B cell (primary cell): ENCODE measurements at regions not wholly inside any gene's neighbourhood (a gene's known extent, or its start where the extent isn't known, plus 50 kb on each side); places are given as distances from the start of the nearest gene placed in this dataset.

ENCODE experiments used
- ATAC-seq: fragments of 200-7000 bp; cut with Tn5 transposase; one replicate; pipeline ENCODE4 v1.10.0; 2021; ENCODE audit warnings: low read depth, mild to moderate bottlenecking, moderate number of reproducible peaks, moderate library complexity
- CTCF ChIA-PET: fragments of 350-600 bp; sonication (Branson Sonifier 250); formaldehyde crosslinking; loops from one replicate; lab custom pipeline; 2021; ENCODE audit warnings: antibody characterized with exemption, inconsistent platforms; lab: Charles Lee
- POLR2A ChIA-PET: fragments of 350-600 bp; sonication (Branson Sonifier 250); formaldehyde crosslinking; loops from one replicate; lab custom pipeline; 2021; ENCODE audit warnings: antibody characterized with exemption; lab: Charles Lee
- DNase-seq: peaks from one replicate; pipeline ENCODE4 v3.0.0; 2013
- H2AFZ ChIP-seq: 2 replicates; pipeline ENCODE4 v1.6.1; 2012; ENCODE audit warnings: mild to moderate bottlenecking, low read depth, low read length; ENCODE audit not compliant: insufficient read depth, poor library complexity, severe bottlenecking
- H3K27ac ChIP-seq, 2 donors: 1 replicate in 1 of 2; 2 replicates in 1 of 2; pipeline ENCODE4 v1.5.1; 2012 to 2013; ENCODE audit warnings: low read length in 2 of 2, mild to moderate bottlenecking in 2 of 2, moderate library complexity in 1 of 2
- H3K27me3 ChIP-seq, 4 experiments: fragments of 200-600 bp in 1 of 4; sonication (generic) in 1 of 4; replicated peaks in 1 of 4; 1 replicate in 2 of 4; 2 replicates in 2 of 4; pipeline versions ENCODE4 v1.6.1 to v1.7.0; 2013 to 2016; ENCODE audit warnings: low read length in 3 of 4, mild to moderate bottlenecking in 2 of 4, mixed read lengths in 1 of 4, moderate library complexity in 1 of 4; ENCODE audit not compliant: insufficient read depth in 4 of 4, control insufficient read depth in 3 of 4; ENCODE audit errors: control extremely low read depth in 1 of 4
- H3K36me3 ChIP-seq, 2 experiments: replicated peaks in 1 of 2; 1 replicate in 1 of 2; 2 replicates in 1 of 2; pipeline versions ENCODE4 v1.6.1 to v1.7.1; 2013; ENCODE audit warnings: low read length in 1 of 2; ENCODE audit not compliant: insufficient read depth in 2 of 2, control insufficient read depth in 1 of 2; ENCODE audit errors: control extremely low read depth in 1 of 2, extremely low read depth in 1 of 2
- H3K4me1 ChIP-seq, 2 donors: fragments of 200-600 bp in 1 of 2; sonication (generic) in 1 of 2; 1 replicate in 1 of 2; 2 replicates in 1 of 2; pipeline versions ENCODE4 v1.5.1 to v1.6.1; 2013 to 2017; ENCODE audit warnings: low read length in 2 of 2; ENCODE audit not compliant: control insufficient read depth in 2 of 2, insufficient read depth in 2 of 2
- H3K4me2 ChIP-seq: replicated peaks from 2 replicates; pipeline ENCODE3; 2012; ENCODE audit warnings: mild to moderate bottlenecking, low read depth, low read length; ENCODE audit not compliant: poor library complexity, severe bottlenecking
- H3K4me3 ChIP-seq, 5 experiments: fragments of 200-600 bp in 1 of 5; sonication (generic) in 1 of 5; 1 replicate in 3 of 5; 2 replicates in 2 of 5; pipeline versions ENCODE4 v1.5.1 to v1.7.0; 2011 to 2016; ENCODE audit warnings: low read length in 4 of 5, mild to moderate bottlenecking in 4 of 5, low read depth in 2 of 5, control low read depth in 1 of 5, moderate library complexity in 1 of 5; ENCODE audit not compliant: insufficient read depth in 1 of 5; ENCODE audit errors: control extremely low read depth in 1 of 5, extremely low read depth in 1 of 5
- H3K79me2 ChIP-seq: fragments of 200-600 bp; sonication (generic); one replicate; pipeline ENCODE4 v1.6.0; 2016; ENCODE audit warnings: low read length; ENCODE audit not compliant: control insufficient read depth, insufficient read depth
- H3K9ac ChIP-seq: fragments of 200-600 bp; sonication (generic); 2 replicates; pipeline ENCODE4 v1.6.1; 2017; ENCODE audit warnings: mild to moderate bottlenecking, low read length, moderate library complexity
- H3K9me3 ChIP-seq, 3 donors: one replicate each; pipeline versions ENCODE4 v1.6.1 to v1.7.1; 2013; ENCODE audit warnings: low read length in 2 of 3; ENCODE audit not compliant: control insufficient read depth in 2 of 3, insufficient read depth in 1 of 3; ENCODE audit errors: control extremely low read depth in 1 of 3
- H4K20me1 ChIP-seq: 2 replicates; pipeline ENCODE4 v1.6.0; 2012; ENCODE audit warnings: mild to moderate bottlenecking, low read length; ENCODE audit not compliant: insufficient read depth, control insufficient read depth, poor library complexity, severe bottlenecking
- H3K27ac Mint-ChIP-seq: one replicate; pipeline ENCODE4 v1.8.0; 2021; ENCODE audit warnings: mixed read lengths
- H3K27me3 Mint-ChIP-seq: one replicate; pipeline ENCODE4 v1.8.0; 2021; ENCODE audit warnings: mixed read lengths
- H3K4me1 Mint-ChIP-seq: one replicate; pipeline ENCODE4 v1.8.0; 2021; ENCODE audit warnings: mixed read lengths
- H3K4me3 Mint-ChIP-seq: one replicate; pipeline ENCODE4 v1.8.0; 2021; ENCODE audit warnings: mixed read lengths
- H3K9me3 Mint-ChIP-seq: one replicate; pipeline ENCODE4 v1.8.0; 2022; ENCODE audit warnings: mixed read lengths; ENCODE audit not compliant: insufficient read depth
- EZH2 ChIP-seq: IDR thresholded peaks from 2 replicates; pipeline ENCODE4 v1.6.1; 2012; ENCODE audit warnings: borderline replicate concordance, low read depth, mild to moderate bottlenecking, moderate library complexity, low read length; ENCODE audit not compliant: insufficient read depth, poor library complexity, severe bottlenecking
- WGBS: methylation state at CpG from one replicate; pipeline ENCODE4 v1.1.5; 2013; ENCODE audit warnings: missing lambda C conversion rate; ENCODE audit not compliant: insufficient coverage; 5-methylcytosine and 5-hydroxymethylcytosine counted together
- intact Hi-C: fragments of 100-400 bp; cut with micrococcal nuclease; formaldehyde crosslinking; loops from one replicate; pipeline ENCODE4 v1.10.0; 2022
- TF ChIP-seq, protein P1 (sequence below): fragments of 200-600 bp; IDR thresholded peaks from one replicate; pipeline ENCODE4 v1.8.0; 2022; ENCODE audit warnings: antibody characterized with exemption, mild to moderate bottlenecking

DNA sequence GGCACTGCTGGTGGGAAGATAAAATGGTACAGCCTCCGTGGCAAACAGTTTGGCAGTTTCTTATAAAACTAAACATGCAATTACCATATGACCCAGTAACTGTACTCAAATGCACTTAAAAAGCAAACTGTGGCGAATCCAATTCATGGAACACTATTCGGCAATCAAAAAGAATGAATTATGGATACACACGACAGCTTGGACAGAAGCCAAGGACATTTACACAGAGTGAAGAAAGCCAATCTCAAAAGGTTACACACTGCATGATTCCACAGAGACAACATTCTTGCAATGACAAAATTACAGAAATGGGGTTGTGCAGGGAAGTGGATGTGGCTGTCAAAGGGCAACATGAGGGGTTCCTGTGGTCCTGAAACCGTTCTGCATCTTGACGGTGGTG, 122.1 kb upstream of the IQSEC1 start:
- H4K20me1 ChIP-seq: no peaks in the 10 kb centered on the region

More for the DNA sequence above, 122.1 kb upstream of the IQSEC1 start:
- ATAC-seq (no peak), DNase-seq (no peak)
- no peak for TF ChIP-seq EZH2
- TF ChIP-seq, protein P1, sequence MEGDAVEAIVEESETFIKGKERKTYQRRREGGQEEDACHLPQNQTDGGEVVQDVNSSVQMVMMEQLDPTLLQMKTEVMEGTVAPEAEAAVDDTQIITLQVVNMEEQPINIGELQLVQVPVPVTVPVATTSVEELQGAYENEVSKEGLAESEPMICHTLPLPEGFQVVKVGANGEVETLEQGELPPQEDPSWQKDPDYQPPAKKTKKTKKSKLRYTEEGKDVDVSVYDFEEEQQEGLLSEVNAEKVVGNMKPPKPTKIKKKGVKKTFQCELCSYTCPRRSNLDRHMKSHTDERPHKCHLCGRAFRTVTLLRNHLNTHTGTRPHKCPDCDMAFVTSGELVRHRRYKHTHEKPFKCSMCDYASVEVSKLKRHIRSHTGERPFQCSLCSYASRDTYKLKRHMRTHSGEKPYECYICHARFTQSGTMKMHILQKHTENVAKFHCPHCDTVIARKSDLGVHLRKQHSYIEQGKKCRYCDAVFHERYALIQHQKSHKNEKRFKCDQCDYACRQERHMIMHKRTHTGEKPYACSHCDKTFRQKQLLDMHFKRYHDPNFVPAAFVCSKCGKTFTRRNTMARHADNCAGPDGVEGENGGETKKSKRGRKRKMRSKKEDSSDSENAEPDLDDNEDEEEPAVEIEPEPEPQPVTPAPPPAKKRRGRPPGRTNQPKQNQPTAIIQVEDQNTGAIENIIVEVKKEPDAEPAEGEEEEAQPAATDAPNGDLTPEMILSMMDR: no peak
- peaks cover 24% of the 10 kb centered on the region for H3K4me1 Mint-ChIP-seq
- Histone ChIP-seq H2AFZ (no peak overlapping the region), H3K79me2 (no peaks in the 10 kb centered on the region), H3K4me3 (no peak overlapping the region), H3K27me3 (peaks cover 0 to 30% (median 2%) of the 10 kb centered on the region in 4 experiments), H3K9me3 (peaks cover 0 to 6% (median 0%) of the 10 kb centered on the region in 3 donors), H3K4me1 (peaks cover 14 to 16% of the 10 kb centered on the region in 2 donors), H3K4me2 (peak overlapping the region; percentile 63), H3K36me3 (no peaks in the 10 kb centered on the region), H3K27ac (no peak overlapping the region), H3K9ac (no peak overlapping the region)
- POLR2A ChIA-PET: no interaction called here
- intact Hi-C loops: no loop called here
- H3K9me3 Mint-ChIP-seq: no peaks in the 10 kb centered on the region
- H3K27me3 Mint-ChIP-seq: peaks cover 44% of the 10 kb centered on the region
- H3K4me3 Mint-ChIP-seq: peak overlapping the region; percentile 17
- WGBS: 100% methylated on average over 3 of the region's 6 CpGs
- no peak overlapping the region for H3K27ac Mint-ChIP-seq
- CTCF ChIA-PET: interaction anchor here (1.2 to 2.6 kb wide), 2 partner anchors 85 to 104 kb away, joined by 3 to 11 read pairs; no protein-coding TSS in a partner anchor
